Epithelial cell of proximal tubule (primary cell): ENCODE measurements at regions not wholly inside any gene's neighbourhood (a gene's known extent, or its start where the extent isn't known, plus 50 kb on each side); places are given as distances from the start of the nearest gene placed in this dataset.

Experiments
- DNase-seq: peaks from one replicate; pipeline ENCODE4 v3.0.0-alpha.2; 2011; ENCODE audit warnings: low read depth
- H3K4me3 ChIP-seq: 2 replicates; pipeline ENCODE4 v1.5.1; 2011; ENCODE audit warnings: low read depth, mild to moderate bottlenecking, low read length
- TF ChIP-seq, protein P1 (sequence below): conservative IDR thresholded peaks from 2 replicates; pipeline ENCODE4 v1.5.1; 2012; ENCODE audit warnings: low read depth, mild to moderate bottlenecking, low read length

DNA sequence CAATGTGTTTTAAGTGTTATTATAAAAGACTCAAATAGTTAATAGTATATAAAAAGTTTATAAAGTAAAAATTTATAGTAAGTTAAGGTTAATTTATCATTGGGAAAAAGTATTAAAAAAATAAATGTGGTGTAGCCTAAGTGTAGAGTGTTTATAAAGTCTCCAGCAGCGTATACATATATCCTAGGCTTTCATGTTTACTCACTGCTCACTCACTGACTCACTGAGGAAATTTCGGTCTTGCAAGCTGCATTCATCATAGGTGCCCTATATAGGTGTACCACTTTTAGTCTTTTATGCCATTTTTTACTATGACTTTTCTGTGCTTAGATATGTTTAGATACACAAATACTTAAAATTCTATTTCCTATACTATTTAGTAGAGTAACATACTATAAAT is 866.0 kb downstream of the CBLN2 start:
- TF ChIP-seq, protein P1, sequence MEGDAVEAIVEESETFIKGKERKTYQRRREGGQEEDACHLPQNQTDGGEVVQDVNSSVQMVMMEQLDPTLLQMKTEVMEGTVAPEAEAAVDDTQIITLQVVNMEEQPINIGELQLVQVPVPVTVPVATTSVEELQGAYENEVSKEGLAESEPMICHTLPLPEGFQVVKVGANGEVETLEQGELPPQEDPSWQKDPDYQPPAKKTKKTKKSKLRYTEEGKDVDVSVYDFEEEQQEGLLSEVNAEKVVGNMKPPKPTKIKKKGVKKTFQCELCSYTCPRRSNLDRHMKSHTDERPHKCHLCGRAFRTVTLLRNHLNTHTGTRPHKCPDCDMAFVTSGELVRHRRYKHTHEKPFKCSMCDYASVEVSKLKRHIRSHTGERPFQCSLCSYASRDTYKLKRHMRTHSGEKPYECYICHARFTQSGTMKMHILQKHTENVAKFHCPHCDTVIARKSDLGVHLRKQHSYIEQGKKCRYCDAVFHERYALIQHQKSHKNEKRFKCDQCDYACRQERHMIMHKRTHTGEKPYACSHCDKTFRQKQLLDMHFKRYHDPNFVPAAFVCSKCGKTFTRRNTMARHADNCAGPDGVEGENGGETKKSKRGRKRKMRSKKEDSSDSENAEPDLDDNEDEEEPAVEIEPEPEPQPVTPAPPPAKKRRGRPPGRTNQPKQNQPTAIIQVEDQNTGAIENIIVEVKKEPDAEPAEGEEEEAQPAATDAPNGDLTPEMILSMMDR, result no peak
- DNase-seq, result no peak
- H3K4me3 ChIP-seq, result no peak overlapping the region

- H3K4me3 ChIP-seq, result no peak overlapping the region
- no peak for DNase-seq
- TF ChIP-seq, protein P1, result no peak
These were observed 870.2 kb downstream of the CBLN2 start for GRCh38 chr18:71673954-71674353.

DNA sequence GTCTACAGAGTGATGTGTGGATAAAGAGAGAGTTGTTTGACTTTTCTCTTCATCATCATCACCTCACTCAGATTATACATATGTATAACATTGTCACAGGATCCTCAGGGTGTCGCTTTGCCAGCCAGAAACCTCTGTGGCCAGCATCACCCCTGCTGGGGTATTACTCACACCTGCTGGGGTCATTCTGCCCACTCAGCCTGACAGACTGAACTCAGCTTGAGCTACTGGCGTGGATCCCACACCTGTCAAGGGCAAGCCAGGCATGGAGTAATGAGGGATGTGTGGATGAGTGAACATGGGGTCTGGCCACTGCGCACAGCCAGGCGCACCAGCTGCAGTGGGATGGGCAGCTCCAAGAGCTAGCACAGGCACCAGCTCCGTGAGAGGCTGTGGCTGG is 870.6 kb downstream of the CBLN2 start:
- no peak for DNase-seq
- H3K4me3 ChIP-seq, result no peak overlapping the region
- TF ChIP-seq, protein P1, result no peak

- DNase-seq, result no peak
- TF ChIP-seq, protein P1, result no peak
- H3K4me3 ChIP-seq, result no peak overlapping the region
These were observed 877.7 kb downstream of the CBLN2 start for GRCh38 chr18:71666481-71666880.

GRCh38 chr18:71665131-71665530 is 879.0 kb downstream of the CBLN2 start:
- peak; percentile 30 for DNase-seq
- H3K4me3 ChIP-seq, result no peak overlapping the region
- TF ChIP-seq, protein P1, result no peak

GRCh38 chr18:71643822-71644221 is 900.3 kb downstream of the CBLN2 start:
- no peak for DNase-seq
- H3K4me3 ChIP-seq, result no peak overlapping the region
- TF ChIP-seq, protein P1, result no peak

GRCh38 chr18:71630696-71631095 is 913.4 kb downstream of the CBLN2 start:
- no peak overlapping the region for H3K4me3 ChIP-seq
- no peak for DNase-seq
- TF ChIP-seq, protein P1, result no peak
